Body of pancreas (tissue), 4 donors: ENCODE measurements at regions not wholly inside any gene's neighbourhood (a gene's known extent, or its start where the extent isn't known, plus 50 kb on each side); places are given as distances from the start of the nearest gene placed in this dataset.

Experiments
- POLR2A ChIP-seq, 3 donors: fragments of 450-650 bp; IDR thresholded peaks; one replicate each; pipeline ENCODE4 v1.6.1; 2016; ENCODE audit warnings: antibody characterized with exemption in 3 of 3, mild to moderate bottlenecking in 2 of 3
- TF ChIP-seq, protein P1 (sequence below), 7 experiments: fragments of 450-650 bp in 4 of 7; fragments of 200-600 bp in 3 of 7; sonication (generic) in 3 of 7; IDR thresholded peaks; one replicate each; pipeline ENCODE4 v1.5.1; 2016 to 2019; ENCODE audit warnings: antibody characterized with exemption in 7 of 7

DNA sequence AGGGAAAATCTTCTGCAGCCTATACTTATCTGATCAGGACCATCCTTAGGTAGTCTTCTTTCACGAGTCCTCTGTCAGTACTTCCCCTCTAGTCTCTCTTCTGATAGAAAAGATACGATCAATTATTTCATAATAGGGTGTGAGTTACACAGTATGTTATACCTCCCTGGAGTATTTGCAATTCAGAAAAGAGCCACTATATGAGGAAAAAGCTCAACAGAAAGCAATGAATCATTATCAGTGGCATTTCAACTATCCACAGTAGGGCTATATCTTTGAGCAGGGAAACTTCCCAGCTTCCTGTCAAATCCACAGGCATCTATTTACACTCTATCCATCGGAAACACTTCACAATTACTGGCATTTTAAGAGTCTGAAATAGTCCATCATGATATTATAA is 105.3 kb upstream of the ACVR2A start:
- TF ChIP-seq, protein P1, sequence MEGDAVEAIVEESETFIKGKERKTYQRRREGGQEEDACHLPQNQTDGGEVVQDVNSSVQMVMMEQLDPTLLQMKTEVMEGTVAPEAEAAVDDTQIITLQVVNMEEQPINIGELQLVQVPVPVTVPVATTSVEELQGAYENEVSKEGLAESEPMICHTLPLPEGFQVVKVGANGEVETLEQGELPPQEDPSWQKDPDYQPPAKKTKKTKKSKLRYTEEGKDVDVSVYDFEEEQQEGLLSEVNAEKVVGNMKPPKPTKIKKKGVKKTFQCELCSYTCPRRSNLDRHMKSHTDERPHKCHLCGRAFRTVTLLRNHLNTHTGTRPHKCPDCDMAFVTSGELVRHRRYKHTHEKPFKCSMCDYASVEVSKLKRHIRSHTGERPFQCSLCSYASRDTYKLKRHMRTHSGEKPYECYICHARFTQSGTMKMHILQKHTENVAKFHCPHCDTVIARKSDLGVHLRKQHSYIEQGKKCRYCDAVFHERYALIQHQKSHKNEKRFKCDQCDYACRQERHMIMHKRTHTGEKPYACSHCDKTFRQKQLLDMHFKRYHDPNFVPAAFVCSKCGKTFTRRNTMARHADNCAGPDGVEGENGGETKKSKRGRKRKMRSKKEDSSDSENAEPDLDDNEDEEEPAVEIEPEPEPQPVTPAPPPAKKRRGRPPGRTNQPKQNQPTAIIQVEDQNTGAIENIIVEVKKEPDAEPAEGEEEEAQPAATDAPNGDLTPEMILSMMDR (IDR thresholded peaks at IDR 0.05): no peak
- TF ChIP-seq POLR2A (IDR thresholded peaks at IDR 0.05): no peak
